OCI-LY7 (cell line): ENCODE measurements at regions not wholly inside any gene's neighbourhood (a gene's known extent, or its start where the extent isn't known, plus 50 kb on each side); places are given as distances from the start of the nearest gene placed in this dataset.

ENCODE experiments used
- BruUV-seq: library from RNA; stranded (reverse); fragments of 400-500 nt; replicated peaks from 2 replicates; lab custom pipeline; 2021; lab: Mats Ljungman, UMichigan
- CTCF ChIA-PET: fragments of 300-600 bp; sonication (Branson Sonifier 250); formaldehyde crosslinking; loops from one replicate; lab custom pipeline; 2022; ENCODE audit warnings: antibody characterized with exemption; ENCODE audit not compliant: unreplicated experiment; lab: Charles Lee
- POLR2A ChIA-PET: fragments of 300-600 bp; sonication (Branson Sonifier 250); formaldehyde crosslinking; loops from one replicate; lab custom pipeline; 2022; ENCODE audit warnings: antibody characterized with exemption; lab: Charles Lee
- DNase-seq: peaks from one replicate; pipeline ENCODE4 v3.0.0-alpha.2; 2015; ENCODE audit warnings: low spot score
- H2AFZ ChIP-seq: fragments of 200-600 bp; sonication (generic), shearing (Covaris generic); 2 replicates; pipeline ENCODE4 v1.6.1; 2014; ENCODE audit warnings: mild to moderate bottlenecking, antibody characterized with exemption, low read length, moderate library complexity
- H3K27ac ChIP-seq: fragments of 200-600 bp; sonication (generic); 2 replicates; pipeline ENCODE4 v1.5.1; 2014; ENCODE audit warnings: mixed run types, low read depth, mild to moderate bottlenecking, moderate library complexity, low read length, inconsistent platforms; ENCODE audit not compliant: poor library complexity, severe bottlenecking
- H3K36me3 ChIP-seq: fragments of 200-600 bp; sonication (generic); 2 replicates; pipeline ENCODE4 v1.6.1; 2014; ENCODE audit warnings: mild to moderate bottlenecking, antibody characterized with exemption, low read length, moderate library complexity, mixed read lengths; ENCODE audit not compliant: insufficient read depth
- H3K4me1 ChIP-seq: fragments of 200-600 bp; sonication (generic); 2 replicates; pipeline ENCODE4 v1.5.1; 2014; ENCODE audit warnings: mild to moderate bottlenecking, low read length; ENCODE audit not compliant: insufficient read depth, poor library complexity, severe bottlenecking
- H3K4me2 ChIP-seq: fragments of 200-600 bp; sonication (generic); 2 replicates; pipeline ENCODE4 v1.6.1; 2014; ENCODE audit warnings: mild to moderate bottlenecking, low read length
- H3K4me3 ChIP-seq: fragments of 200-600 bp; sonication (generic); 2 replicates; pipeline ENCODE4 v1.5.1; 2014; ENCODE audit warnings: mild to moderate bottlenecking, low read depth, low read length; ENCODE audit not compliant: poor library complexity, severe bottlenecking
- H3K79me2 ChIP-seq: fragments of 200-600 bp; sonication (generic); 2 replicates; pipeline ENCODE4 v1.6.1; 2016; ENCODE audit warnings: low read depth, mild to moderate bottlenecking, low read length, moderate library complexity, mixed read lengths; ENCODE audit not compliant: insufficient read depth
- H3K9me2 ChIP-seq: fragments of 200-600 bp; sonication (generic); 2 replicates; pipeline ENCODE4 v1.6.1; 2016; ENCODE audit warnings: mild to moderate bottlenecking, low read length, mixed read lengths; ENCODE audit not compliant: insufficient read depth
- H3K9me3 ChIP-seq: fragments of 200-600 bp; sonication (generic); 2 replicates; pipeline ENCODE4 v1.6.1; 2014; ENCODE audit warnings: mild to moderate bottlenecking, mixed run types, low read length, mixed read lengths
- H4K20me1 ChIP-seq: fragments of 200-600 bp; sonication (generic); 2 replicates; pipeline ENCODE4 v1.6.1; 2014; ENCODE audit warnings: mild to moderate bottlenecking, antibody characterized with exemption, low read length, moderate library complexity, mixed read lengths; ENCODE audit not compliant: insufficient read depth
- EZH2phosphoT487 ChIP-seq: fragments of 200-600 bp; sonication (generic); IDR thresholded peaks from 2 replicates; pipeline ENCODE4 v1.6.1; 2018; ENCODE audit warnings: low read depth, borderline replicate concordance, mild to moderate bottlenecking, mixed run types, antibody characterized with exemption, low read length, moderate library complexity, mixed read lengths
- intact Hi-C: fragments of 100-400 bp; cut with micrococcal nuclease; formaldehyde crosslinking; loops from one replicate; pipeline ENCODE4 v1.10.0; 2022; ENCODE audit not compliant: unreplicated experiment
- TF ChIP-seq, protein P1 (sequence below): fragments of 200-600 bp; sonication (generic); conservative IDR thresholded peaks from 2 replicates; pipeline ENCODE4 v1.5.1; 2014; ENCODE audit warnings: mild to moderate bottlenecking, antibody characterized with exemption, low read length, moderate library complexity, mixed read lengths

DNA sequence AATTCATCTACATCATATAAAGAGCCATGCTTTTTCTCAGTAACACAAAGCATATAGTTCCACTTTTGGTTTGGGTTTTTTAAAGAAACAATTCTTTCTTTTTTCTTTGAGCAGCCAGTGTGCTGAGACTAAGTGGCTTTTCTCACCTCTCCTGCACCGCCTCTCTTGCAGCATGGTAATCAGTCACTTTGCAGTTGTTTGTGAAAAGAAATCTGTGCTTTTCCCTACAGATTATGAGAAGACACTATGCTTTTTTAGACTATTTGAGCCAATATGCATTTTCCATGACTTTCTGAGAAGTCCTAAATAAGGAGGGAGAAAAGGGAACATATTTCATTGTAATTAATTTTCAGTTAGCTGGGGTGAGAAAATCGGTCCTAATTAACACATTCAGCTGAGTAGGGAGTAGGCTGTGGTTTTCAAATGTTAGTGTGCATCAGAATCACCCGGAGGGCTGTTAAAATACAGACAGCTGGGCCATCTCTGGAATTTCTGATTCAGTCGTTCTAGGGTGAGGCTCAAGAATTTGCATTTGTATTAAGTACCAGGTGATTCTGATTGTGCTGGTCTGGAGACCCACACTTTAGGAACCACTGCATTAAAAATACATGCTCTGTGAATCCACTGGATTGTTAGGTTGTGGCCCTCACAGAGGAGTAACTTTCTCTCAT, 155.2 kb downstream of the TINAG start:
- Histone ChIP-seq H4K20me1 (no peaks in the 10 kb centered on the region), H3K4me3 (no peak overlapping the region), H3K4me1 (no peaks in the 10 kb centered on the region), H3K36me3 (no peaks in the 10 kb centered on the region), H3K27ac (no peak overlapping the region), H2AFZ (no peak overlapping the region), H3K4me2 (no peak overlapping the region), H3K9me3 (no peaks in the 10 kb centered on the region), H3K9me2 (no peaks in the 10 kb centered on the region), H3K79me2 (no peaks in the 10 kb centered on the region)
- POLR2A ChIA-PET = interaction anchor here (0.7 kb wide), 1 partner anchor 10 kb away, joined by 3 read pairs; no protein-coding TSS in a partner anchor
- no TSS peak for BruUV-seq
- no peak for DNase-seq
- TF ChIP-seq, protein P1, sequence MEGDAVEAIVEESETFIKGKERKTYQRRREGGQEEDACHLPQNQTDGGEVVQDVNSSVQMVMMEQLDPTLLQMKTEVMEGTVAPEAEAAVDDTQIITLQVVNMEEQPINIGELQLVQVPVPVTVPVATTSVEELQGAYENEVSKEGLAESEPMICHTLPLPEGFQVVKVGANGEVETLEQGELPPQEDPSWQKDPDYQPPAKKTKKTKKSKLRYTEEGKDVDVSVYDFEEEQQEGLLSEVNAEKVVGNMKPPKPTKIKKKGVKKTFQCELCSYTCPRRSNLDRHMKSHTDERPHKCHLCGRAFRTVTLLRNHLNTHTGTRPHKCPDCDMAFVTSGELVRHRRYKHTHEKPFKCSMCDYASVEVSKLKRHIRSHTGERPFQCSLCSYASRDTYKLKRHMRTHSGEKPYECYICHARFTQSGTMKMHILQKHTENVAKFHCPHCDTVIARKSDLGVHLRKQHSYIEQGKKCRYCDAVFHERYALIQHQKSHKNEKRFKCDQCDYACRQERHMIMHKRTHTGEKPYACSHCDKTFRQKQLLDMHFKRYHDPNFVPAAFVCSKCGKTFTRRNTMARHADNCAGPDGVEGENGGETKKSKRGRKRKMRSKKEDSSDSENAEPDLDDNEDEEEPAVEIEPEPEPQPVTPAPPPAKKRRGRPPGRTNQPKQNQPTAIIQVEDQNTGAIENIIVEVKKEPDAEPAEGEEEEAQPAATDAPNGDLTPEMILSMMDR = no peak
- TF ChIP-seq EZH2phosphoT487 = no peak
- CTCF ChIA-PET = no interaction called here
- intact Hi-C loops = no loop called here

DNA sequence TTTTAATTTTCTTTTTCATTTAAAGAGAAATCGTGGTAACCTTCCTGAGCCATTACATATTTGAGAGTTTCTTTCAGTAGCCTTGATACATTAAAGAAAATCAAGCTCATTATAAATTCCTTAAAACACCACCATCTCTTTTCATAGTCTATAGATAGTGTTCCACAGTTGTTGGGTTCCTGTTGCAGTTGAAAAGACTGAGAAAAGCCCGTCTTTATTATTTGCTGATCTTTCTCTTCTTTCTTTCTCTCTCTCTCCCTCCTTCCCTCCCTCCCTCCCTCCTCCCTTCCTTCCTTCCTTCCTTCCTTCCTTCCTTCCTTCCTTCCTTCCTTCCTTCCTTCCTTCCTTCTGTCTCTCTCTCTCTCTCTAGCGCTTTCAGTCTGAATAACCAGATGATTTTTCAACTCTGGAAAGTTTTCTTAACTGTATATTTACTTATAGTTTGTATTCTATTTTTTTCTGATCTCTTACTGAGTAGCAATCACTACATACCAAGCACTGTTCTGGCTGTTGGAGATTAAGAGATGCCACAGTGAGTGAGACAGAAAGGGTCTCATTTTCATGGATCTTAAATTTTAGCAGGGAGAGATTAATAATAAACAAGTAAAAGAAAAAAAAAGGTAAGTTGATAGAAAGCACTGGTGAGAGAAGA, 157.5 kb downstream of the TINAG start:
- TF ChIP-seq, protein P1 = no peak
- no peak for TF ChIP-seq EZH2phosphoT487
- DNase-seq = no peak
- Histone ChIP-seq H3K9me2 (no peaks in the 10 kb centered on the region), H3K4me3 (no peak overlapping the region), H3K9me3 (no peaks in the 10 kb centered on the region), H4K20me1 (no peaks in the 10 kb centered on the region), H3K79me2 (no peaks in the 10 kb centered on the region), H2AFZ (no peak overlapping the region), H3K27ac (no peak overlapping the region), H3K36me3 (no peaks in the 10 kb centered on the region), H3K4me1 (no peaks in the 10 kb centered on the region), H3K4me2 (no peak overlapping the region)
- POLR2A ChIA-PET = no interaction called here
- CTCF ChIA-PET = no interaction called here
- intact Hi-C loops = no loop called here
- no TSS peak for BruUV-seq

DNA sequence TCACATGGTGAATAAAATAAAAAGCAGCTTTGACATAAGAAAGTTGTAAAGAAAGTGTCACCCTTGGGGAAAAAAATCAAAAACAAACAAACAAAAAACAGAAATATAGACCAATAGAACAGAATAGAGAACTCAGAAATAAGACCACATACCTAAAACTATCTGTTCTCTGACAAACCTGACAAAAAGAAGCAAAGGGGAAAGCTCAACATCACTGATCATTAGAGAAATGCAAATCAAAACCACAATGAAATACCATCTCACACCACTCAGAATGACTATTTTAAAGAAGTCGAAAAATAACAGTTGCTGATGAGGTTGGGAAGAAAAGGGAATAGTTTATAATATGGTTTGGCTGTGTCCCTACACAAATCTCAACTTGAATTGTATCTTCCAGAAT, 159.1 kb downstream of the TINAG start:
- H3K36me3 ChIP-seq = no peaks in the 10 kb centered on the region
- no peak overlapping the region for H3K4me2 ChIP-seq
- no peak for DNase-seq
- no peaks in the 10 kb centered on the region for H4K20me1 ChIP-seq
- no peaks in the 10 kb centered on the region for H3K4me1 ChIP-seq
- no peaks in the 10 kb centered on the region for H3K9me2 ChIP-seq
- no peak overlapping the region for H3K27ac ChIP-seq
- no peak overlapping the region for H3K4me3 ChIP-seq
- no peak overlapping the region for H2AFZ ChIP-seq
- POLR2A ChIA-PET = no interaction called here
- TF ChIP-seq, protein P1 = no peak
- TF ChIP-seq EZH2phosphoT487 = no peak
- no peaks in the 10 kb centered on the region for H3K9me3 ChIP-seq
- CTCF ChIA-PET = no interaction called here
- BruUV-seq = no TSS peak
- H3K79me2 ChIP-seq = no peaks in the 10 kb centered on the region
- intact Hi-C loops = no loop called here
